Hepatocyte (in vitro differentiated cells): ENCODE measurements at regions not wholly inside any gene's neighbourhood (a gene's known extent, or its start where the extent isn't known, plus 50 kb on each side); places are given as distances from the start of the nearest gene placed in this dataset.

Source experiments
- CTCF ChIP-seq: fragments of 200-600 bp; sonication (generic); IDR thresholded peaks from 2 replicates; pipeline ENCODE4 v1.5.1; 2016; ENCODE audit warnings: antibody characterized with exemption, mild to moderate bottlenecking; ENCODE audit not compliant: poor library complexity
- EZH2phosphoT487 ChIP-seq: fragments of 200-600 bp; sonication (generic); IDR thresholded peaks from one replicate; pipeline ENCODE4 v1.6.1; 2018; ENCODE audit warnings: antibody characterized with exemption, mild to moderate bottlenecking, low read depth, moderate library complexity; ENCODE audit not compliant: unreplicated experiment, severe bottlenecking

DNA sequence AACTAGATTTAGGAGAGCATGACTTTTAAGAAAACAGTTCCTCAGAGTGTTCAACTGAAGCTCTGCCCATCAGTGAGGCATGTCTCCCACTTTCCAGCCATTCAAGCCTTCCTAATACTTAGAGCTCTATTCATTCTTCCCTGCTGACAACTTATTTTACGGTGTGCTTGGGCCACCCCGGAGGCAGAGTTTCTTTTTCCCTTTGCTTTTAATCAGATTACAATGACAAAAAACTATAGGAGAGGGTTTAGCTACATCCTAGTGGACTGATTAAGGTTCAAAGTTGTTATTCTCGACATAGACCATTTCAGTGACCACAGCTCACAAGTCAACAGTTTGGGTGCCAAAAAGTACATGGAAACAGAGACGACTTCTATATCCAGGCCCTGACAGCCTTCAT lies 167.8 kb upstream of the TRIB2 start:
- no peak for TF ChIP-seq CTCF
- TF ChIP-seq EZH2phosphoT487, result no peak
